SK-N-SH (cell line): ENCODE measurements at regions not wholly inside any gene's neighbourhood (a gene's known extent, or its start where the extent isn't known, plus 50 kb on each side); places are given as distances from the start of the nearest gene placed in this dataset.

Experiments
- CTCF ChIA-PET: fragments of 300-600, 350-600 bp; formaldehyde crosslinking; extraction: SDS; loops from one replicate; lab custom pipeline; 2021; lab: Yijun Ruan, JAX
- POLR2A ChIA-PET: fragments of 350-600 bp; sonication (Branson Sonifier 250); formaldehyde crosslinking; extraction: SDS; loops from one replicate; lab custom pipeline; 2020; ENCODE audit warnings: antibody characterized with exemption, inconsistent platforms; lab: Yijun Ruan, JAX
- DNase-seq: peaks from one replicate; pipeline ENCODE4 v3.0.0; 2012
- H2AFZ ChIP-seq: fragments of 200-600 bp; sonication (generic); 2 replicates; pipeline ENCODE4 v1.8.1; 2016; ENCODE audit warnings: antibody characterized with exemption, mild to moderate bottlenecking, low read depth
- H3F3A ChIP-seq: fragments of 200-600 bp; sonication (generic); replicated peaks from 2 replicates; pipeline ENCODE3; 2016; ENCODE audit warnings: antibody characterized with exemption, mild to moderate bottlenecking; ENCODE audit not compliant: insufficient read depth
- H3K27ac ChIP-seq, 2 experiments: fragments of 200-500 bp in 1 of 2; fragments of 200-600 bp in 1 of 2; sonication (Bioruptor generic) in 1 of 2; sonication (generic), shearing (Covaris generic) in 1 of 2; 2 replicates each; pipeline versions ENCODE4 v1.5.1 to v1.6.1; 2014 to 2016; ENCODE audit warnings: low read depth in 2 of 2, inconsistent platforms in 1 of 2, low read length in 1 of 2, mild to moderate bottlenecking in 1 of 2, mixed read lengths in 1 of 2
- H3K27me3 ChIP-seq: fragments of 200-600 bp; sonication (generic), shearing (Covaris generic); 2 replicates; pipeline ENCODE4 v1.6.1; 2016; ENCODE audit warnings: mixed run types; ENCODE audit not compliant: insufficient read depth
- H3K36me3 ChIP-seq, 2 experiments: fragments of 200-500 bp in 1 of 2; fragments of 200-600 bp in 1 of 2; sonication (Bioruptor generic) in 1 of 2; sonication (generic) in 1 of 2; replicated peaks in 1 of 2; 2 replicates each; pipeline versions ENCODE3 to v1.5.1; 2014 to 2016; ENCODE audit warnings: low read length in 1 of 2, mild to moderate bottlenecking in 1 of 2; ENCODE audit not compliant: insufficient read depth in 2 of 2, control insufficient read depth in 1 of 2
- H3K4me1 ChIP-seq, 2 experiments: fragments of 200-500 bp in 1 of 2; fragments of 200-600 bp in 1 of 2; sonication (Bioruptor generic) in 1 of 2; sonication (generic), shearing (Covaris generic) in 1 of 2; 2 replicates each; pipeline versions ENCODE4 v1.5.1 to v1.6.1; 2014 to 2016; ENCODE audit warnings: low read depth in 1 of 2, low read length in 1 of 2, mixed run types in 1 of 2; ENCODE audit not compliant: insufficient read depth in 2 of 2, control insufficient read depth in 1 of 2
- H3K4me2 ChIP-seq: fragments of 200-600 bp; sonication (generic), shearing (Covaris generic); 2 replicates; pipeline ENCODE4 v1.6.1; 2017; ENCODE audit warnings: mixed run types
- H3K4me3 ChIP-seq, 2 experiments: fragments of 200-500 bp in 1 of 2; fragments of 200-600 bp in 1 of 2; sonication (Bioruptor generic) in 1 of 2; sonication (generic), shearing (Covaris generic) in 1 of 2; 2 replicates each; pipeline versions ENCODE4 v1.5.1 to v1.8.1; 2014 to 2016; ENCODE audit warnings: low read depth in 2 of 2, inconsistent platforms in 1 of 2, low read length in 1 of 2, mild to moderate bottlenecking in 1 of 2, mixed read lengths in 1 of 2, moderate library complexity in 1 of 2
- H3K79me2 ChIP-seq: fragments of 200-600 bp; sonication (generic); 2 replicates; pipeline ENCODE4 v1.8.1; 2017; ENCODE audit warnings: mild to moderate bottlenecking; ENCODE audit not compliant: insufficient read depth
- H3K9ac ChIP-seq: fragments of 200-600 bp; sonication (generic); 2 replicates; pipeline ENCODE4 v1.6.1; 2017; ENCODE audit warnings: mixed run types
- H3K9me2 ChIP-seq: fragments of 200-600 bp; sonication (generic); 2 replicates; pipeline ENCODE4 v1.6.1; 2017; ENCODE audit warnings: mixed run types
- H3K9me3 ChIP-seq: fragments of 200-600 bp; sonication (generic); 2 replicates; pipeline ENCODE4 v1.6.1; 2017; ENCODE audit warnings: mixed run types, mild to moderate bottlenecking, moderate library complexity
- H4K20me1 ChIP-seq: fragments of 200-600 bp; sonication (generic); 2 replicates; pipeline ENCODE4 v1.6.1; 2017; ENCODE audit warnings: mild to moderate bottlenecking, mixed run types; ENCODE audit not compliant: insufficient read depth
- CHD2 ChIP-seq: fragments of 150-350 bp; IDR thresholded peaks from 2 replicates; pipeline ENCODE4 v1.6.1; 2018; ENCODE audit warnings: low read length; ENCODE audit not compliant: partially characterized antibody
- FOSL2 ChIP-seq: IDR thresholded peaks from 2 replicates; pipeline ENCODE4 v1.4.0; 2012; ENCODE audit warnings: low read depth, mild to moderate bottlenecking, moderate library complexity, borderline replicate concordance
- JUND ChIP-seq: IDR thresholded peaks from 2 replicates; pipeline ENCODE4 v1.4.0; 2012
- MEF2A ChIP-seq: IDR thresholded peaks from 2 replicates; pipeline ENCODE4 v1.4.0; 2012; ENCODE audit warnings: low read depth, borderline replicate concordance
- NFIC ChIP-seq: IDR thresholded peaks from 2 replicates; pipeline ENCODE4 v1.4.0; 2012; ENCODE audit warnings: borderline replicate concordance
- RAD21 ChIP-seq: IDR thresholded peaks from 2 replicates; pipeline ENCODE4 v1.6.1; 2012; ENCODE audit warnings: mild to moderate bottlenecking, low read length
- RCOR1 ChIP-seq: fragments of 150-350 bp; IDR thresholded peaks from 2 replicates; pipeline ENCODE4 v1.6.1; 2017; ENCODE audit warnings: antibody characterized with exemption, low read length
- SIN3A ChIP-seq: IDR thresholded peaks from 2 replicates; pipeline ENCODE4 v1.6.1; 2012; ENCODE audit warnings: low read depth, mild to moderate bottlenecking, low read length, moderate library complexity, borderline replicate concordance
- SMC3 ChIP-seq: IDR thresholded peaks from 2 replicates; pipeline ENCODE4 v1.6.1; 2012; ENCODE audit warnings: low read depth, low read length, improper control_type of control experiment
- TEAD4 ChIP-seq: IDR thresholded peaks from 2 replicates; pipeline ENCODE4 v1.4.0; 2012; ENCODE audit warnings: mild to moderate bottlenecking, borderline replicate concordance; ENCODE audit not compliant: insufficient read depth
- YY1 ChIP-seq: IDR thresholded peaks from 2 replicates; pipeline ENCODE4 v1.4.0; 2012; ENCODE audit warnings: low read depth, mild to moderate bottlenecking
- WGBS: methylation state at CpG from one replicate; pipeline ENCODE4 v1.1.6; 2017; ENCODE audit warnings: low lambda C conversion rate; 5-methylcytosine and 5-hydroxymethylcytosine counted together
- TF ChIP-seq, protein P1 (sequence below): IDR thresholded peaks from 2 replicates; pipeline ENCODE4 v1.4.0; 2012; ENCODE audit warnings: low read depth, borderline replicate concordance
- TF ChIP-seq, protein P2 (sequence below): IDR thresholded peaks from 2 replicates; pipeline ENCODE4 v1.4.0; 2012; ENCODE audit warnings: low read depth, borderline replicate concordance
- TF ChIP-seq, protein P3 (sequence below): IDR thresholded peaks from 2 replicates; pipeline ENCODE4 v1.6.1; 2012; ENCODE audit warnings: mild to moderate bottlenecking, low read depth, low read length, moderate library complexity
- TF ChIP-seq, protein P4 (sequence below): IDR thresholded peaks from 2 replicates; pipeline ENCODE4 v1.4.0; 2012; ENCODE audit warnings: low read depth
- TF ChIP-seq, protein P5 (sequence below): IDR thresholded peaks from 2 replicates; pipeline ENCODE4; 2012

DNA sequence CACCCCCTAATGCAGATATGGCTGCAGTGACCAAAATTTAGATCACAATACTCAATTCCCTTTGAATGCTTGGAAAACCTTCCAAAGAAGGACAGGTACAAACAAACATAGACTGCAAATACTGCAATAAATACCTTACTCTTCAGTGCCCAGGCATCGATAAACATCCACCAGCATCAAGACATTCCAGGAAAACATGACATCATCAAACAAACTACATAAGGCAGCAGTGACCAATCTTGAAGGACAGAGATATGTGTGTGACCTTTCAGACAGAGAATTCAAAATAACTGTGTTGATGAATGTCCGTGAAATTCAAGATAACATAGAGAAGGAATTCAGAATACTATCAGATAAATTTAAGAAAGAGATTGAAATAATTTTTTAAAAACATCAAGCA lies 488.6 kb downstream of the TLR4 start:
- no peak overlapping the region for H3K27ac ChIP-seq
- H3K4me1 ChIP-seq, result no peaks in the 10 kb centered on the region
- no peak overlapping the region for H3K9ac ChIP-seq
- POLR2A ChIA-PET, result no interaction called here
- no peaks in the 10 kb centered on the region for H3K36me3 ChIP-seq
- H3K79me2 ChIP-seq, result no peaks in the 10 kb centered on the region
- no peaks in the 10 kb centered on the region for H3F3A ChIP-seq
- H3K27me3 ChIP-seq, result no peaks in the 10 kb centered on the region
- H3K4me3 ChIP-seq, result no peak overlapping the region
- peaks cover 6% of the 10 kb centered on the region; the same call in 1 of the 2 replicates for H3K9me3 ChIP-seq
- CTCF ChIA-PET, result no interaction called here
- no peak overlapping the region for H2AFZ ChIP-seq
- no peaks in the 10 kb centered on the region for H3K9me2 ChIP-seq
- 53% methylated on average over 2 of the region's 2 CpGs for WGBS
- H4K20me1 ChIP-seq, result no peaks in the 10 kb centered on the region
- no peak for DNase-seq
- H3K4me2 ChIP-seq, result no peak overlapping the region
- TF ChIP-seq MEF2A (no peak), NFIC (no peak), CHD2 (no peak), TEAD4 (no peak), YY1 (no peak), RAD21 (no peak), RCOR1 (no peak), SMC3 (no peak), SIN3A (no peak)
- TF ChIP-seq, protein P1, sequence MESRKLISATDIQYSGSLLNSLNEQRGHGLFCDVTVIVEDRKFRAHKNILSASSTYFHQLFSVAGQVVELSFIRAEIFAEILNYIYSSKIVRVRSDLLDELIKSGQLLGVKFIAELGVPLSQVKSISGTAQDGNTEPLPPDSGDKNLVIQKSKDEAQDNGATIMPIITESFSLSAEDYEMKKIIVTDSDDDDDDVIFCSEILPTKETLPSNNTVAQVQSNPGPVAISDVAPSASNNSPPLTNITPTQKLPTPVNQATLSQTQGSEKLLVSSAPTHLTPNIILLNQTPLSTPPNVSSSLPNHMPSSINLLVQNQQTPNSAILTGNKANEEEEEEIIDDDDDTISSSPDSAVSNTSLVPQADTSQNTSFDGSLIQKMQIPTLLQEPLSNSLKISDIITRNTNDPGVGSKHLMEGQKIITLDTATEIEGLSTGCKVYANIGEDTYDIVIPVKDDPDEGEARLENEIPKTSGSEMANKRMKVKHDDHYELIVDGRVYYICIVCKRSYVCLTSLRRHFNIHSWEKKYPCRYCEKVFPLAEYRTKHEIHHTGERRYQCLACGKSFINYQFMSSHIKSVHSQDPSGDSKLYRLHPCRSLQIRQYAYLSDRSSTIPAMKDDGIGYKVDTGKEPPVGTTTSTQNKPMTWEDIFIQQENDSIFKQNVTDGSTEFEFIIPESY, result no peak
- TF ChIP-seq, protein P2, sequence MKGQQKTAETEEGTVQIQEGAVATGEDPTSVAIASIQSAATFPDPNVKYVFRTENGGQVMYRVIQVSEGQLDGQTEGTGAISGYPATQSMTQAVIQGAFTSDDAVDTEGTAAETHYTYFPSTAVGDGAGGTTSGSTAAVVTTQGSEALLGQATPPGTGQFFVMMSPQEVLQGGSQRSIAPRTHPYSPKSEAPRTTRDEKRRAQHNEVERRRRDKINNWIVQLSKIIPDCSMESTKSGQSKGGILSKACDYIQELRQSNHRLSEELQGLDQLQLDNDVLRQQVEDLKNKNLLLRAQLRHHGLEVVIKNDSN, result no peak
- TF ChIP-seq, protein P3, sequence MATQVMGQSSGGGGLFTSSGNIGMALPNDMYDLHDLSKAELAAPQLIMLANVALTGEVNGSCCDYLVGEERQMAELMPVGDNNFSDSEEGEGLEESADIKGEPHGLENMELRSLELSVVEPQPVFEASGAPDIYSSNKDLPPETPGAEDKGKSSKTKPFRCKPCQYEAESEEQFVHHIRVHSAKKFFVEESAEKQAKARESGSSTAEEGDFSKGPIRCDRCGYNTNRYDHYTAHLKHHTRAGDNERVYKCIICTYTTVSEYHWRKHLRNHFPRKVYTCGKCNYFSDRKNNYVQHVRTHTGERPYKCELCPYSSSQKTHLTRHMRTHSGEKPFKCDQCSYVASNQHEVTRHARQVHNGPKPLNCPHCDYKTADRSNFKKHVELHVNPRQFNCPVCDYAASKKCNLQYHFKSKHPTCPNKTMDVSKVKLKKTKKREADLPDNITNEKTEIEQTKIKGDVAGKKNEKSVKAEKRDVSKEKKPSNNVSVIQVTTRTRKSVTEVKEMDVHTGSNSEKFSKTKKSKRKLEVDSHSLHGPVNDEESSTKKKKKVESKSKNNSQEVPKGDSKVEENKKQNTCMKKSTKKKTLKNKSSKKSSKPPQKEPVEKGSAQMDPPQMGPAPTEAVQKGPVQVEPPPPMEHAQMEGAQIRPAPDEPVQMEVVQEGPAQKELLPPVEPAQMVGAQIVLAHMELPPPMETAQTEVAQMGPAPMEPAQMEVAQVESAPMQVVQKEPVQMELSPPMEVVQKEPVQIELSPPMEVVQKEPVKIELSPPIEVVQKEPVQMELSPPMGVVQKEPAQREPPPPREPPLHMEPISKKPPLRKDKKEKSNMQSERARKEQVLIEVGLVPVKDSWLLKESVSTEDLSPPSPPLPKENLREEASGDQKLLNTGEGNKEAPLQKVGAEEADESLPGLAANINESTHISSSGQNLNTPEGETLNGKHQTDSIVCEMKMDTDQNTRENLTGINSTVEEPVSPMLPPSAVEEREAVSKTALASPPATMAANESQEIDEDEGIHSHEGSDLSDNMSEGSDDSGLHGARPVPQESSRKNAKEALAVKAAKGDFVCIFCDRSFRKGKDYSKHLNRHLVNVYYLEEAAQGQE, result no peak

DNA sequence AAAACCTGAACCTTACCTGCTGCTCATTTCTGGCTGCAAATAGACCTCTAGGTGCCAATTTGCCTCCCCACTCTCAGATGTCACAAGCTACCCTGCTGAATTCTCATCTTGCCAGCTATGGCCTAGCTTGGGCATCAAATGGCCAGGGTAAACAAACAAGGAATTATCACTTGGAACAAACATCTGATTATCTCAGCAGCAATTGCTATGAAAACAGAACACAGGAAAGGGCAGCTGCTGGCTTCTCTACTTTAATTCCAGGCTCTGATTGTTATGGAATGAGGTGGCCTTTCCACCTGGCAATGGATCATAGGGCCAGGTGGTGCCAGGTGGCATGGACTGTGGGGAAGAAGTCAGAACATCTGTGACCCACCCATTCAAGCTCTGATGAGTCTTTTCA lies 505.1 kb downstream of the TLR4 start:
- Histone ChIP-seq H3K4me2 (no peak overlapping the region), H3K27me3 (no peaks in the 10 kb centered on the region), H3K27ac (no peak overlapping the region), H3K4me3 (no peak overlapping the region), H3K9me2 (no peaks in the 10 kb centered on the region), H3K9ac (no peak overlapping the region), H2AFZ (no peak overlapping the region), H3K36me3 (no peaks in the 10 kb centered on the region), H3K9me3 (no peaks in the 10 kb centered on the region), H3F3A (no peaks in the 10 kb centered on the region), H3K4me1 (no peaks in the 10 kb centered on the region), H4K20me1 (no peaks in the 10 kb centered on the region), H3K79me2 (no peaks in the 10 kb centered on the region)
- TF ChIP-seq FOSL2 (no peak), JUND (no peak)
- TF ChIP-seq, protein P4, sequence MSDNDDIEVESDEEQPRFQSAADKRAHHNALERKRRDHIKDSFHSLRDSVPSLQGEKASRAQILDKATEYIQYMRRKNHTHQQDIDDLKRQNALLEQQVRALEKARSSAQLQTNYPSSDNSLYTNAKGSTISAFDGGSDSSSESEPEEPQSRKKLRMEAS, result no peak
- TF ChIP-seq, protein P5, sequence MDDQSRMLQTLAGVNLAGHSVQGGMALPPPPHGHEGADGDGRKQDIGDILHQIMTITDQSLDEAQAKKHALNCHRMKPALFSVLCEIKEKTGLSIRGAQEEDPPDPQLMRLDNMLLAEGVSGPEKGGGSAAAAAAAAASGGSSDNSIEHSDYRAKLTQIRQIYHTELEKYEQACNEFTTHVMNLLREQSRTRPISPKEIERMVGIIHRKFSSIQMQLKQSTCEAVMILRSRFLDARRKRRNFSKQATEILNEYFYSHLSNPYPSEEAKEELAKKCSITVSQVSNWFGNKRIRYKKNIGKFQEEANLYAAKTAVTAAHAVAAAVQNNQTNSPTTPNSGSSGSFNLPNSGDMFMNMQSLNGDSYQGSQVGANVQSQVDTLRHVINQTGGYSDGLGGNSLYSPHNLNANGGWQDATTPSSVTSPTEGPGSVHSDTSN, result no peak
- no peak for DNase-seq
- POLR2A ChIA-PET, result no interaction called here
- CTCF ChIA-PET, result no interaction called here
